ENCODE measurements at regions not wholly inside any gene's neighbourhood (a gene's known extent, or its start where the extent isn't known, plus 50 kb on each side); places are given as distances from the start of the nearest gene placed in this dataset.

GRCh38 chr14:54047645-54048308, 91.2 kb upstream of the BMP4 start:
- intact Hi-C loops (cut with DNase I; ENCODE audit: low total_unique reads): no loop called here
- Histone ChIP-seq H3K27ac (no peak overlapping the region), H3K27me3 (replicated peaks in 1 of 7) (no peaks in the 10 kb centered on the region), H3K9me3 (no peaks in the 10 kb centered on the region), H3K4me1 (no peaks in the 10 kb centered on the region), H3K4me3 (no peak overlapping the region), H3K36me3 (no peaks in the 10 kb centered on the region)
- WGBS, 5 donors: 59 to 85% (median 78%) methylated on average over 5 of the region's 5 CpGs
- TF ChIP-seq POLR2A (IDR thresholded peaks at IDR 0.05): no peak
- no peak for TF ChIP-seq CTCF (IDR thresholded peaks at IDR 0.05 in 8 of 11, conservative IDR thresholded peaks at IDR 0.05 in 3 of 11)
- TF ChIP-seq POLR2AphosphoS5 (IDR thresholded peaks at IDR 0.05): no peak
- no peak for DNase-seq

DNA sequence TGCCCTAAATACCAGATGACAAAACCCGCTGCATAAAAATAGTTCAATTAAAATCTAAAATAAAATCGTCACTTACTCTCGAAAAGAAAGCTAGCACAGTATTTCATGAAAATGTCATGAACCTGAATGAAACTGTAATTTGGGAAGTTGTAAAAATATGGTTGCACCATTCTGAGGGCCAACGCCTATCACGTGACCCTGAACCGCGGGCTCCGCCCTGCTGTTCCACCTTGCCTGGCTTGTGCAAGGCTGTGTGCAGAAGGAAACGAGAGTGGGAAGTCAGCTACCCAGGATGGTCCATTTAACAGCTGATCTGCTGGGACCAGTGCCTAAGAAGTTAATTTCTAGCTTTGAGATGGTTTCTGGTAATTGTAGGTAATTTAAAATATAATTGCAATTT, 91.7 kb upstream of the BMP4 start:
- Histone ChIP-seq H3K36me3 (no peaks in the 10 kb centered on the region), H3K9me3 (no peaks in the 10 kb centered on the region), H3K27ac (no peak overlapping the region), H3K4me3 (no peak overlapping the region), H3K4me1 (no peaks in the 10 kb centered on the region), H3K27me3 (replicated peaks in 1 of 7) (no peaks in the 10 kb centered on the region)
- intact Hi-C loops (cut with DNase I; ENCODE audit: low total_unique reads): no loop called here
- WGBS, 5 donors: 83 to 90% (median 87%) methylated on average over 9 of the region's 9 CpGs
- TF ChIP-seq POLR2AphosphoS5 (IDR thresholded peaks at IDR 0.05): no peak
- TF ChIP-seq POLR2A (IDR thresholded peaks at IDR 0.05): no peak
- no peak for TF ChIP-seq CTCF (IDR thresholded peaks at IDR 0.05 in 8 of 11, conservative IDR thresholded peaks at IDR 0.05 in 3 of 11)
- no peak for DNase-seq

DNA sequence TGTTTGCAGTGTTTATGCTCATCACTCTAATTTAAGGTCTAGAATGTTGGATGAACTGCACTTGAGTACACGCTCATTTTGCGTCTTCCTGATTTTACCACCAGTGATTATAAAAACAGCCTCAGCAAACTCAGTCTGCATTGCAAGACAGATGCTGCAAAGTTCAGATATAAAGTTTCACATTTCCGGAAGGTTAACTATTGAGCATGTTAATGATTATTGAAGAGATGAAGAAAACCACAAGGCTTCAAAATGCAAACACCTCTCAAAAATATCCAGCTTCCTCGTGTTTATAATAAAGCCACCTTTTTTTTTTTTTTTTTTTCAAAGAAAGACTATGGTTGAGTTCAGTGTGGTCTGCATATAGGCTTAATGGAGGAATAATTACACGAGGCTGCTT, 92.1 kb upstream of the BMP4 start:
- 68 to 82% (median 71%) methylated on average over 5 of the region's 5 CpGs for WGBS, 5 donors
- Histone ChIP-seq H3K27ac (no peak overlapping the region), H3K4me3 (no peak overlapping the region), H3K27me3 (replicated peaks in 1 of 7) (no peaks in the 10 kb centered on the region), H3K36me3 (no peaks in the 10 kb centered on the region), H3K9me3 (no peaks in the 10 kb centered on the region), H3K4me1 (no peaks in the 10 kb centered on the region)
- intact Hi-C loops (cut with DNase I; ENCODE audit: low total_unique reads): no loop called here
- TF ChIP-seq POLR2AphosphoS5 (IDR thresholded peaks at IDR 0.05) (no peak), POLR2A (IDR thresholded peaks at IDR 0.05) (no peak), CTCF (IDR thresholded peaks at IDR 0.05 in 8 of 11, conservative IDR thresholded peaks at IDR 0.05 in 3 of 11) (no peak)
- no peak for DNase-seq

DNA sequence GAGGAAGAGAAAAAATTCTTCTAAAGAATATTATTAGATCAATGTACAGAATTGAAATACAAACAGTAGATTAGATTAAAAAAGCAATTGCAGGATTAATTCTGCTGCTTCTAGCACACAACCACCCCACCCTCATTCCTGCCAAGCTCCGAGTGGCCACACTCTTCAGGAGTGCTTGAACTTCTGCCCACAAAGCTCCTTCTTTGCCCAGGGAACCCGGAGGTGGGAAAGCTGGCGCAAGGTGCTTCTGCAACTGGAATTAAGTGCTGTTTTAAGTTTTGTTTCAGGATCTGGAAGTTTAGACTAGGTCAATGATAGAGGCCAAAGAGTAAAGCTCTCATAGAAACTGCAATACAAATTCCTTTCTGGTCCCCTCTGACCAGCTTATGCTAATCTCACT, 94.1 kb upstream of the BMP4 start:
- H3K4me3 ChIP-seq: no peak overlapping the region
- H3K36me3 ChIP-seq: no peaks in the 10 kb centered on the region
- 72 to 95% (median 86%) methylated on average over 3 of the region's 3 CpGs for WGBS, 5 donors
- TF ChIP-seq POLR2A (IDR thresholded peaks at IDR 0.05): no peak
- no peak for TF ChIP-seq POLR2AphosphoS5 (IDR thresholded peaks at IDR 0.05)
- TF ChIP-seq CTCF (IDR thresholded peaks at IDR 0.05 in 8 of 11, conservative IDR thresholded peaks at IDR 0.05 in 3 of 11): no peak
- no peak for DNase-seq
- no peak overlapping the region for H3K27ac ChIP-seq
- no peaks in the 10 kb centered on the region for H3K4me1 ChIP-seq
- H3K9me3 ChIP-seq: no peaks in the 10 kb centered on the region
- no peaks in the 10 kb centered on the region for H3K27me3 ChIP-seq (replicated peaks in 1 of 7)
- intact Hi-C loops (cut with DNase I; ENCODE audit: low total_unique reads): no loop called here

Data from spleen (tissue), 11 donors.